ENCODE measurements at regions not wholly inside any gene's neighbourhood (a gene's known extent, or its start where the extent isn't known, plus 50 kb on each side); places are given as distances from the start of the nearest gene placed in this dataset.
"Not testable (repeated sequence)": the region's sequence is repeated elsewhere in the genome, so short reads cannot be mapped to it uniquely, and the experiment has no call there.

DNA sequence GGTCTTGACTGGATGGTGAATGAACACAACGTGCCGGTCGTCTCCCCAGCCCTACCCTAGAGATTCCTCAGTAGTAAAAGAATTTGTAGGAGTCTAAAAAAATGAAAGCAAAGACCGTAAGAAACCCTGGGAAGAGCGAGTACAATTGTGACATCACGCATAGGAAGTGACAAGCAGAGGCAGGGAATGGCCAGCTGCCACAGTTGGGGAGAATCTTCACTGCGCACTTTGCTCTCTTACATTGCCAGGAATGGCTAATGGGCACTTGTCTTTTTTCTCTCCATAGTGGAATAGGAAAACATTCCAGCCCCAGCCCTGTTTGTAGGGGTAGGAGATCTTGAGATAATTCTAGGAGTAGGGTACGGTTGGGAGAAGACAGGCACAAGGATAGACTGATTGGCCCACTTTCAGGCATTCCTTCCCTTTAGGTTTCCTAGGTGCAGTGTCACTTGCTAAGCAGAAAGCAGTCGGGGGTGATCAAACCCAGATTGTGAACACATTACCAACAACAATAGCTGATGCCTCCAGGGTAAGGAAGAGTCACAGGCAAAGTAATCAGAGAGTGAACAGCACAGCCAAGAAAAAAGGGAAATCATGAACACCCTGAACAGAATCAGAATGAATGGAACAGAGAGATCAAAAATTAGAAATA lies 302.7 kb downstream of the MAN2A1 start:
- no peak for DNase-seq

- DNase-seq, result no peak
Measured at GRCh38 chr5:109994135-109994534, 304.4 kb downstream of the MAN2A1 start.

DNA sequence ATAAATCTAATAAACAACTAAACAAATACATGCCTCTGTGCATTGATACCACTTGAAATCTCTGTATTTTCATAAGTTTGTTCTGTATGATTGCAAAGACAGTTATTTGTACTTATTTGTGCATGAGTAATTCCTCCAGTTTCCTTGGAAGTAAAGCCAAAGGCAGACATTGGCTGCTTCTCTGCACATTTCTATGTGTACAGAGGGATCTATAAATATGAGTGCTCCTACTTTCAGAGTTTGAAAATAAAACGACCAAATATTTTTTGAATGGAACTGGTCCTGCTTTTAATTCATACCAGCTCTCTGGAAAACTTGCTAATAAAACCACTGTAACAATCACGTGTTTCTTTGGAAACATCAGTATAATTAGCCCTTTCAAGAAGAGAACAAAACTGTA lies 306.5 kb downstream of the MAN2A1 start:
- no peak for DNase-seq

- DNase-seq, result no peak
Measured at GRCh38 chr5:109997161-109997560, 307.4 kb downstream of the MAN2A1 start.

- no peak for DNase-seq
Measured at GRCh38 chr5:109998208-109998607, 308.5 kb downstream of the MAN2A1 start.

DNA sequence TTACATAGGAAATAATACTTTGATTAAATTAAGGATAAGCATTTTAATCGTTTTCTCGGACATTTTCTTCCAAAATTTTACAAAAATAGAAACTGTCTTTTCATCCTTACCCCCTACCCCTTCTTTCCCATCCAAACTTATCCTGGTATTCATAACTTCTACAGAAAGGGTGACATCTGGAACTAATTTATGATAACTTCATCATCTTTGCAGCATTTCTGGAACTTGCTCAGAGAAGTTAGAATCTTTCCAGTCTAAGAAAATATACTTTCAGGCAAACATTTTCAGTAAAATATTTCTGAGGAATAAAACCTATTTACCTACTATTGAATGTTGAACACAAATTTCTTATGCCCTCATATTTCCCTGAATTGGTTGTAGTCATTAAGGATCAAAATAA lies 309.0 kb downstream of the MAN2A1 start:
- no peak for DNase-seq

GRCh38 chr5:110001648-110002047 lies 311.9 kb downstream of the MAN2A1 start:
- no peak for DNase-seq

DNA sequence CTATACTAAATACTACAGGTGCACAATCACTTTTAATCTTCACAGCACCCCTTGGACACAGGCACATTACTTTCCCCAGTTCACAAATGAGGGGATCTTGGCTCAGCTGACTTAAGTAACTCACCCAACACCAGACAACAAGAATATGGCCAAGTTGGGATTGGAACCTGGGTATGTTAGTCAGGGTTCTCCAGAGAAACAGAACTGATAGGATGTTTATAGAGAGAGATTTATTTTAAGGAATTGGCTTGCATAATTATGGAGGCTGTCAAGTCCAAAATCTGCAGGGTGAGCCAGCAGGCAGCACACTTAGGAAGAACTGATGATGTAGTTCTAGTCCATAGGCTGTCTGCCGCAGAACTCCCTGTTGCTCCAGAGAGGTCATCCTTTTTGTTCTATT lies 312.9 kb downstream of the MAN2A1 start:
- no peak for DNase-seq

GRCh38 chr5:110005907-110006562 lies 316.3 kb downstream of the MAN2A1 start:
- not testable (repeated sequence) for DNase-seq

DNA sequence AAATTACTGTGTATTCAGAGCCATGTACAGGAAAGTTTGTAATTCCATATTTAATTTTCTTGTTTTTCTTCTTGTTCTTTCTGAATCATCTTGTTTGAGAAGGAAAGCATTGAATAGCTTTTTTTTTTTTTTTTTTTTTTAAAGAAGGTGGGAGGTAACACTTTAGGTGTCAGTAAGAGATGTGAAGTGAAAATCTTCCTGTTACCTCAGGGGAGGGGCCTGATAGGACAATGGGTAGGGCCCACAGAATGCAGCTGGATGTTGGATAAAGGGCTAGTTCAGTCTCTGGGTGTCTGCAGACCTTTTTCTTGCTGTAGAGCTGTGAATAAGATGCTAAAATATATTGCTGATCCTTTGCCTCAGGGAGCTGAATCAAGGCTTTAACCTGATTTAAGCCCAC lies 317.4 kb downstream of the MAN2A1 start:
- DNase-seq, result no peak

GRCh38 chr5:110008131-110008530 lies 318.4 kb downstream of the MAN2A1 start:
- no peak for DNase-seq

- no peak for DNase-seq
Measured at GRCh38 chr5:110012145-110012544, 322.4 kb downstream of the MAN2A1 start.

GRCh38 chr5:110013017-110013416 lies 323.3 kb downstream of the MAN2A1 start:
- no peak for DNase-seq

DNA sequence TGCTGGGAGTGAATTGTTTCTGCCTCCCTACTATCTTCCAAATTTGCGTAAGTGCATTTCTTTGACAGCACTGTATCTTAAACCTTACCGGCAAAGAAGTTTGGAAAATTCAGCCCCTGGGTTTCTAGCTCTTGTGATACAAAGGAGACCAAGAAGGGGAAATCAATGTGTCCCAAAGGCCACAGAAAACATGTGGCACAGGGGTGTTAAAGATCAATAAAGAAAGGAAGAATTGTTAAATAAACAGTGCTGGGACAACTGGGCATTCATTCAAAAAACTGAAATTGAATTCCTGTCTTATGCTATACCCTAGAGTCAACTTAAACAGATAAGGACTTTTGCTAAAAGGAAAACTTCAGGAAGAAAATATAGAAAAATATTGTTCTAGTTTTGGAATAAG lies 328.1 kb downstream of the MAN2A1 start:
- no peak for DNase-seq

DNA sequence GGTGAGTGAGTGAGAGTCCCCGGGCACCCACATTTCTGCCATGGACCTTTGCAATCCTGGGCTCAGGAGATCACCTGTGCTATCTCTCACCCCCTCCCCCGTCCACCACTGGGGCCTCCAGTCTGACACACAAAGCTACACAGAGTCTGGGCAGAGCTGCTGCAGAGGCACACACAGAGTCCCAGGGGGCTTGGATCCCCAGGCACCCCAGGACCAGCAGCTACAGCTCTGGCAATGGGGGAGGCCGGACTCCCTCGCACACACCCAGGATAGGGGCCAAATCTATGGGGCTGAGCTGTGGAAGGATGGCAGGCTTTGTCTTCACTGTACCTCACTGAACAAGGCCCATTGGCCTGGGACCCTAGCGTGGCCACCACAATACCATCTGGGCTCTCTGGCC lies 328.8 kb downstream of the MAN2A1 start:
- no peak for DNase-seq

- DNase-seq, result no peak
Measured at GRCh38 chr5:110019119-110019518, 329.4 kb downstream of the MAN2A1 start.

DNA sequence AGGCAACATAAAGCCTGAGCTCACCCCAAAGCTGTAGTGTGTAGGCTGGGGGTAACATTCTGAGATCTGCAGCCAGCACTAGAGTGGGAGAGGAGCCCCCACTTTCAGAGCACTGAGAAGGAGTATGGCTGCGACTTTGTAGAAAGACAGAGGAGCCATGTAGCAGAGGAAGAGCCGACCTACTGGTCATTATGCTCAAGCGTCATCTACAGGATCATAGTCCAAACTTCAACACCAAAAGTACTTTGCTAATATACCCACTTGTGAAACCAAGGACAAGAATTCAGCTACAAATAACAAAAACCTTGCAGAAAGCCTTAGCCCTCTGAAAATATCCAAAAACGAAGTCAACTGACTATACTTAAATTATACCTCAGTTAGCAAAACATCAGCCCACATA lies 330.1 kb downstream of the MAN2A1 start:
- no peak for DNase-seq

- no peak for DNase-seq
Measured at GRCh38 chr5:110021251-110021650, 331.5 kb downstream of the MAN2A1 start.

GRCh38 chr5:110025160-110025559 lies 335.4 kb downstream of the MAN2A1 start:
- DNase-seq, result no peak

DNA sequence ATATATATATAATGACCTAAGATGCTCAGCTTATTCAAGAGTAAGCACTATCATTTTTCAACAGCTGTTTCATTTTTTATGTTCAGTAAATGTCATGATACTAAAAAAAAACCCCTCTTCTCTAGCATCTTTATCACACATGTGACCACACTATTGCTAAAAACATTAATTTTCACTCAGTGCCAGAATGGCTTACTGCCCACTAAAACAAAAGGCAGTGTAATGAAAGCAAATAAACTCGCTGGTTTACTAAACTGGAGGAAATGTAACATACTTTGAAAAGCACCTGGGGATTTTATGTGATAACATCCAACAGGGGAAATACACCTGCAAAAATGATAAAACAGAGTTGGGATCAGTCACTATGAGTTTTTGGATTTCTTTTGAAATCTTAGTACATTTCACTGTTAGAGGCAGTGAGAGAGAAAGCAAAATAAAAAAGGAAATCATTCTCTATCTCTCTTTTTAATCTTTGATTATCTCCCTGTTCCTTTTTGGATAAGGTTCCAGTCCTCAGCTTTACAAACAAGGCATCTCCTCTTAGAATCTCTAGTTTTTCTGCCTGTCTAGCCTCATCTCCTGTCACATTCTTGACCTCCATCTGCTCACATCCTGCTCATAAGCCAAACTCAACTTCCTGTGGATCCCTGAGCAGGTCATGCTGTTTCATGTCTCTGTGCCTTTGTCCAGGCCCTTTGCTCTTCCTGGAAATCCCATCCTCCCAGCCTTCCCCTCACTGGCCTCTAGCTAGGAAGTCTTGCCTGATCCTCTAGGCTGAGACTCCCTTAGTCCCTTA lies 338.0 kb downstream of the MAN2A1 start:
- no peak for DNase-seq

- DNase-seq, result peak; percentile 62
Measured at GRCh38 chr5:110031402-110032140, 341.8 kb downstream of the MAN2A1 start.

DNA sequence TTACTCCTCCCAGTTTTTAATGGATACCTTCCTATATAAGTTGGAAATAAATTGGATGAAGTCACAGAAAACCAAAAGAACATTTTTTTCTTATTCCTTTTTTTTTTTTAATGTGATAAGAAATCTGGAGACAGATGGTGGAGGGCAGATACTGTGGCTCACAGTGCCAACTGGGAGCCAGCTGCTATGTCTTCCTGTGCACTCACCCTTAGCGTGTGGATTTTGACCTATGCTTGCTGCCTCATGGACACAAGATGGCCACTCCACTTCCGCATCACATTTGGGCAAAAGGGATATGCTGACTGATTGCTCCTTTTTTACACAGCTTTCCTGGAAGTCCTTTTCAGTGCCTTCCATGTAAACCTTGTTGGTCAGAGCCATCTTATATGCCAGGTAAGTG lies 342.6 kb downstream of the MAN2A1 start:
- no peak for DNase-seq

DNA sequence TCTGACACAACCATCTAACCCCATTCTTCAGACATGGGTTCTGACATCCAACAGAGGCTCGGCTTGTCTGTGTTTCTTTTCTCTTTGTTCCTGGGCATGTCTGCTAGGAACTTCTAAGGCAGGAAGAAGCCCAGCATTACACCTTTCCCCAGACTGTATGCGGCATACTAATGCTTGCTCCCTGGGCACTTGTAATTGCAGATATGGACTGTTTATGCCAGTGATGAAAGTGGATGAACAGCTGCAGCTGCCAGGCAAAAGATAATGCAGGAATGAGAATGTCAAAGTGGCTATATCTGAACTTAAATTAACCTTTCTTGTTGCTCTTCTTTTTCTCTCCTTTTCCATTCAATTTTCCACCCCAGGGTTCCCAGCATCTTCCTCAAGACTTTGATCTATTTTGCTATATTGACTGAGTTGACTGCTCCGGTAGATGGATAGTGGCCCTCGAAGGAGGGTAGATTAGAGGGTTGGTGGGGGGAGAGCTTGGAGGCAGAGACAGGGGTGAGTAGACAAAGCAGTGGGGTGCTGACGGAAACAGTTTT lies 344.4 kb downstream of the MAN2A1 start:
- no peak for DNase-seq

All from DMS53 (cell line).